ENCODE measurements at regions not wholly inside any gene's neighbourhood (a gene's known extent, or its start where the extent isn't known, plus 50 kb on each side); places are given as distances from the start of the nearest gene placed in this dataset.

DNA sequence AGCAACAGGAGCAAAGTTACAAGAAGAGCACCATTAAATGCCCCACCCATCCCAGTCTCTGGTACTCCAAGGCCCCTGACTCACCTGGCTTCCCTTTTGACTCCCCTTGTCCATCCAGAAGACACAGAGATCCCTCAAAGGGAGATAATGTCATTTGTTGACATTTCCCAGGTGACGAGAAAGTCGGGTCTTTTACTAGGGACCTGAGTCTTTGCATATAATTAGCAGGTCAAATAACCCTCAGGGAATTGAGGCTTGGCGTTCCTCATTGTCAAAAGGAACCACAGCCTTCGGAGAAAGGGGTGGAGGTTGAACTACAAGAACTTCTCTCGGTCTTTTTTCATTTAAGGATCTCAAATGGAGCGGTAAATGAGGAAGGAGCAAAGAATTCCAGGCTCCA is 133.2 kb downstream of the PROX1 start:
- TF ChIP-seq POLR2A (IDR thresholded peaks at IDR 0.05) (no peak), CTCF (IDR thresholded peaks at IDR 0.05) (no peak)
